GM12878 (cell line): ENCODE measurements at regions not wholly inside any gene's neighbourhood (a gene's known extent, or its start where the extent isn't known, plus 50 kb on each side); places are given as distances from the start of the nearest gene placed in this dataset.

Experiments used
- ATAC-seq: fragments of 200-7000 bp; cut with Tn5 transposase; 3 replicates; pipeline ENCODE4 v1.9.1; 2020; ENCODE audit warnings: mild to moderate bottlenecking, moderate library complexity
- BruUV-seq: library from RNA; stranded (reverse); fragments of 400-500 nt; replicated peaks from 2 replicates; lab custom pipeline; 2021; lab: Mats Ljungman, UMichigan
- CTCF ChIA-PET: fragments of 300-600 bp; sonication (Branson Sonifier 250); formaldehyde crosslinking; extraction: SDS; loops from one replicate; lab custom pipeline; 2021; ENCODE audit warnings: inconsistent platforms; lab: Yijun Ruan, JAX
- POLR2A ChIA-PET: fragments of 350-600 bp; formaldehyde crosslinking; extraction: SDS; loops from one replicate; lab custom pipeline; 2021; ENCODE audit warnings: inconsistent platforms; lab: Charles Lee
- RAD21 ChIA-PET: fragments of 300-600 bp; sonication (Branson Sonifier 250); formaldehyde crosslinking; loops from one replicate; lab custom pipeline; 2023; ENCODE audit warnings: antibody characterized with exemption; ENCODE audit not compliant: unreplicated experiment; lab: Charles Lee
- SMC1A ChIA-PET: fragments of 300-600 bp; sonication (Branson Sonifier 250); formaldehyde crosslinking; loops from one replicate; lab custom pipeline; 2023; ENCODE audit not compliant: unreplicated experiment, uncharacterized antibody; lab: Charles Lee
- DNase-seq: peaks from one replicate; pipeline ENCODE4 v3.0.0-alpha.2; 2011; ENCODE audit warnings: low read depth, low spot score
- FAIRE-seq: peaks from 3 replicates; lab custom pipeline; 2011; peaks lifted over from hg19 to GRCh38; lab: Jason Lieb, UNC
- H2AFZ ChIP-seq: 2 replicates; pipeline ENCODE4 v1.6.0; 2011; ENCODE audit warnings: low read depth, low read length, control low read depth; ENCODE audit not compliant: control insufficient read depth
- H3K27ac ChIP-seq: 2 replicates; pipeline ENCODE4 v1.5.1; 2011; ENCODE audit warnings: control low read depth; ENCODE audit not compliant: control insufficient read depth, insufficient read depth
- H3K27me3 ChIP-seq, 2 experiments: replicated peaks in 1 of 2; 2 replicates each; pipeline versions ENCODE4 v1.6.0 to v1.6.1; 2011; ENCODE audit warnings: low read length in 1 of 2; ENCODE audit not compliant: control insufficient read depth in 2 of 2, insufficient read depth in 2 of 2
- H3K36me3 ChIP-seq, 2 experiments: 2 replicates each; pipeline ENCODE4 v1.5.1; 2011; ENCODE audit warnings: low read length in 1 of 2; ENCODE audit not compliant: control insufficient read depth in 2 of 2, insufficient read depth in 2 of 2
- H3K4me1 ChIP-seq: 2 replicates; pipeline ENCODE4 v1.6.1; 2011; ENCODE audit warnings: mild to moderate bottlenecking, low read length, moderate library complexity, mixed read lengths; ENCODE audit not compliant: control insufficient read depth, insufficient read depth
- H3K4me2 ChIP-seq: 2 replicates; pipeline ENCODE4 v1.6.0; 2011; ENCODE audit warnings: control low read depth; ENCODE audit not compliant: control insufficient read depth, insufficient read depth
- H3K4me3 ChIP-seq: fragments of 200-600 bp; sonication (generic); 2 replicates; pipeline ENCODE4 v1.5.1; 2016
- H3K79me2 ChIP-seq: 2 replicates; pipeline ENCODE4 v1.6.0; 2011; ENCODE audit warnings: low read length; ENCODE audit not compliant: control insufficient read depth, insufficient read depth
- H3K9ac ChIP-seq: 2 replicates; pipeline ENCODE4 v1.8.0; 2011; ENCODE audit warnings: low read length, control low read depth, mixed read lengths; ENCODE audit not compliant: control insufficient read depth, insufficient read depth
- H3K9me3 ChIP-seq: replicated peaks from 3 replicates; pipeline ENCODE4 v1.5.1; 2011; ENCODE audit warnings: mild to moderate bottlenecking, low read length; ENCODE audit not compliant: control insufficient read depth, insufficient read depth
- H4K20me1 ChIP-seq: 2 replicates; pipeline ENCODE4 v1.6.0; 2011; ENCODE audit not compliant: control insufficient read depth, insufficient read depth
- E2F8 ChIP-seq: fragments of 450-650 bp; IDR thresholded peaks from 2 replicates; pipeline ENCODE4 v1.6.1; 2018; ENCODE audit warnings: mild to moderate bottlenecking, low read depth, moderate library complexity; ENCODE audit not compliant: partially characterized antibody
- HDAC2 ChIP-seq: fragments of 200-600 bp; sonication (generic); IDR thresholded peaks from 2 replicates; pipeline ENCODE4 v1.6.1; 2017
- JUNB ChIP-seq: IDR thresholded peaks from 2 replicates; pipeline ENCODE4 v1.6.1; 2016; ENCODE audit warnings: antibody characterized with exemption, mild to moderate bottlenecking
- KLF5 ChIP-seq: fragments of 450-650 bp; IDR thresholded peaks from 2 replicates; pipeline ENCODE4 v1.6.1; 2014; ENCODE audit warnings: mild to moderate bottlenecking; ENCODE audit not compliant: partially characterized antibody
- NKRF ChIP-seq: fragments of 450-650 bp; conservative IDR thresholded peaks from 2 replicates; pipeline ENCODE4 v1.6.1; 2017; ENCODE audit warnings: mild to moderate bottlenecking, moderate library complexity
- POLR2A ChIP-seq: IDR thresholded peaks from 2 replicates; pipeline ENCODE4 v1.6.1; 2011; ENCODE audit warnings: low read depth, mild to moderate bottlenecking, low read length
- RELB ChIP-seq: fragments of 450-650 bp; IDR thresholded peaks from 2 replicates; pipeline ENCODE4 v1.6.1; 2017; ENCODE audit warnings: low read depth, mild to moderate bottlenecking, moderate library complexity
- ZNF217 ChIP-seq: fragments of 450-650 bp; IDR thresholded peaks from 2 replicates; pipeline ENCODE4 v1.6.1; 2017; ENCODE audit warnings: antibody characterized with exemption, mild to moderate bottlenecking
- WGBS: methylation state at CpG from one replicate; pipeline ENCODE4 v1.1.6; 2016; ENCODE audit warnings: low lambda C conversion rate; ENCODE audit not compliant: insufficient replicate concordance, insufficient coverage; ENCODE audit errors: missing lambda C conversion rate; 5-methylcytosine and 5-hydroxymethylcytosine counted together
- in situ Hi-C: fragments of 300-500 bp; cut with MboI; formaldehyde crosslinking; loops from 9 replicates; pipeline ENCODE4 v1.14.3; 2018; ENCODE audit warnings: mixed read lengths
- intact Hi-C: fragments of 100-400 bp; cut with micrococcal nuclease; formaldehyde crosslinking; loops from one replicate; pipeline ENCODE4 v1.14.2; 2022; ENCODE audit not compliant: unreplicated experiment

- intact Hi-C loops (no loop called here), in situ Hi-C loops (no loop called here)
- Histone ChIP-seq H3K27ac (no peak overlapping the region), H3K79me2 (no peaks in the 10 kb centered on the region), H3K4me2 (no peak overlapping the region), H2AFZ (no peak overlapping the region), H3K27me3 (no peaks in the 10 kb centered on the region), H3K4me1 (no peaks in the 10 kb centered on the region), H3K9ac (no peak overlapping the region), H4K20me1 (no peaks in the 10 kb centered on the region), H3K4me3 (no peak overlapping the region), H3K9me3 (no peaks in the 10 kb centered on the region; the same call in 2 of the 3 replicates), H3K36me3 (no peaks in the 10 kb centered on the region)
- TF ChIP-seq NKRF (no peak), E2F8 (no peak), HDAC2 (no peak), KLF5 (no peak), RELB (no peak), ZNF217 (no peak), JUNB (no peak), POLR2A (no peak)
- DNase-seq (no peak), FAIRE-seq (no peak), ATAC-seq (no peak)
- WGBS: 60% methylated on average over 3 of the region's 3 CpGs
- ChIA-PET CTCF (interaction anchor here (1.4 kb wide), 1 partner anchor 14 kb away, joined by 3 read pairs; no protein-coding TSS in a partner anchor), SMC1A (no interaction called here), POLR2A (no interaction called here), RAD21 (no interaction called here)
- BruUV-seq: no TSS peak
These were observed 134.9 kb upstream of the ZNF438 start for GRCh38 chr10:31166606-31167005.
